Calu3 (cell line): ENCODE measurements at regions not wholly inside any gene's neighbourhood (a gene's known extent, or its start where the extent isn't known, plus 50 kb on each side); places are given as distances from the start of the nearest gene placed in this dataset.

Experiments used
- BruUV-seq: library from RNA; stranded (reverse); fragments of 400-500 nt; replicated peaks from 2 replicates; lab custom pipeline; 2021; lab: Mats Ljungman, UMichigan
- CTCF ChIA-PET: fragments of 300-600 bp; sonication (Branson Sonifier 250); formaldehyde crosslinking; loops from one replicate; lab custom pipeline; 2022; ENCODE audit warnings: antibody characterized with exemption; lab: Charles Lee
- DNase-seq: peaks from one replicate; pipeline ENCODE4 v3.0.0; 2022
- H3K27ac Mint-ChIP-seq: one replicate; pipeline ENCODE4 v1.8.0; 2022; ENCODE audit warnings: mixed read lengths; ENCODE audit not compliant: unreplicated experiment
- H3K27me3 Mint-ChIP-seq: one replicate; pipeline ENCODE4 v1.8.0; 2022; ENCODE audit warnings: mixed read lengths; ENCODE audit not compliant: unreplicated experiment
- H3K36me3 Mint-ChIP-seq: one replicate; pipeline ENCODE4 v1.8.0; 2022; ENCODE audit warnings: mild to moderate bottlenecking, moderate library complexity, mixed read lengths; ENCODE audit not compliant: insufficient read depth, unreplicated experiment
- H3K4me1 Mint-ChIP-seq: one replicate; pipeline ENCODE4 v1.8.0; 2022; ENCODE audit warnings: mild to moderate bottlenecking, low read depth, mixed read lengths; ENCODE audit not compliant: unreplicated experiment
- H3K4me3 Mint-ChIP-seq: one replicate; pipeline ENCODE4 v1.8.0; 2022; ENCODE audit warnings: mild to moderate bottlenecking, low read depth, moderate library complexity, mixed read lengths; ENCODE audit not compliant: unreplicated experiment
- H3K9me3 Mint-ChIP-seq: one replicate; pipeline ENCODE4 v1.8.0; 2022; ENCODE audit warnings: low read depth, mixed read lengths; ENCODE audit not compliant: unreplicated experiment
- CTCF ChIP-seq: fragments of 200-600 bp; IDR thresholded peaks from one replicate; pipeline ENCODE4 v1.8.0; 2022; ENCODE audit warnings: antibody characterized with exemption; ENCODE audit not compliant: unreplicated experiment
- intact Hi-C: fragments of 100-400 bp; cut with micrococcal nuclease; formaldehyde crosslinking; loops from one replicate; pipeline ENCODE4 v1.10.0; 2022; ENCODE audit not compliant: unreplicated experiment

GRCh38 chr5:68440651-68441050 lies 225.1 kb downstream of the PIK3R1 start:
- no TSS peak for BruUV-seq
- Mint-ChIP-seq H3K9me3 (peaks cover 2% of the 10 kb centered on the region), H3K4me1 (peaks cover 17% of the 10 kb centered on the region), H3K36me3 (no peaks in the 10 kb centered on the region), H3K27me3 (no peaks in the 10 kb centered on the region), H3K27ac (no peak overlapping the region), H3K4me3 (no peak overlapping the region)
- intact Hi-C loops: no loop called here
- CTCF ChIA-PET: no interaction called here
- TF ChIP-seq CTCF: no peak
- DNase-seq: no peak

- Mint-ChIP-seq H3K9me3 (peaks cover 2% of the 10 kb centered on the region), H3K36me3 (no peaks in the 10 kb centered on the region), H3K27ac (no peak overlapping the region), H3K27me3 (no peaks in the 10 kb centered on the region), H3K4me3 (no peak overlapping the region), H3K4me1 (peaks cover 15% of the 10 kb centered on the region)
- intact Hi-C loops: no loop called here
- TF ChIP-seq CTCF: no peak
- BruUV-seq: no TSS peak
- no peak for DNase-seq
- CTCF ChIA-PET: no interaction called here
Observed at GRCh38 chr5:68441309-68442073, 225.9 kb downstream of the PIK3R1 start.

- Mint-ChIP-seq H3K27me3 (no peaks in the 10 kb centered on the region), H3K27ac (no peak overlapping the region), H3K9me3 (peaks cover 2% of the 10 kb centered on the region), H3K4me3 (no peak overlapping the region), H3K4me1 (peaks cover 29% of the 10 kb centered on the region), H3K36me3 (no peaks in the 10 kb centered on the region)
- no peak for TF ChIP-seq CTCF
- no TSS peak for BruUV-seq
- CTCF ChIA-PET: no interaction called here
- DNase-seq: no peak
- intact Hi-C loops: no loop called here
Observed at GRCh38 chr5:68443091-68443490, 227.5 kb downstream of the PIK3R1 start.

- CTCF ChIA-PET: interaction anchor here (0.7 to 1.0 kb wide), 3 partner anchors 10 to 60 kb away, joined by 3 to 6 read pairs (median 3); no protein-coding TSS in a partner anchor
- DNase-seq: no peak
- BruUV-seq: no TSS peak
- peak overlapping the region; percentile 64 for H3K27ac Mint-ChIP-seq
- H3K9me3 Mint-ChIP-seq: peaks cover 4% of the 10 kb centered on the region
- H3K27me3 Mint-ChIP-seq: no peaks in the 10 kb centered on the region
- H3K4me1 Mint-ChIP-seq: peaks cover 34% of the 10 kb centered on the region
- intact Hi-C loops: no loop called here
- H3K4me3 Mint-ChIP-seq: no peak overlapping the region
- H3K36me3 Mint-ChIP-seq: no peaks in the 10 kb centered on the region
- no peak for TF ChIP-seq CTCF
Observed at GRCh38 chr5:68444048-68444447, 228.5 kb downstream of the PIK3R1 start.
